K562 (cell line): ENCODE measurements at regions not wholly inside any gene's neighbourhood (a gene's known extent, or its start where the extent isn't known, plus 50 kb on each side); places are given as distances from the start of the nearest gene placed in this dataset.

Source experiments
- ATAC-seq: fragments of 200-7000 bp; cut with Tn5 transposase; 3 replicates; pipeline ENCODE4 v1.9.1; 2020; ENCODE audit warnings: moderate library complexity
- BruUV-seq: library from RNA; stranded (reverse); fragments of 400-500 nt; replicated peaks from 2 replicates; lab custom pipeline; 2021; lab: Mats Ljungman, UMichigan
- CTCF ChIA-PET: fragments of 300-600 bp; formaldehyde crosslinking; extraction: SDS; loops from one replicate; lab custom pipeline; 2021; ENCODE audit warnings: low intra/inter-chr PET ratio; lab: Yijun Ruan, JAX
- POLR2A ChIA-PET: fragments of 300-600, 350-650 bp; sonication (Branson Sonifier 250); formaldehyde crosslinking; extraction: SDS; loops from one replicate; lab custom pipeline; 2021; ENCODE audit warnings: antibody characterized with exemption, inconsistent platforms; lab: Yijun Ruan, JAX
- DNase-seq, 4 experiments: peaks; one replicate each; pipeline versions ENCODE4 v3.0.0 to v3.0.0-alpha.2; 2011 to 2018; ENCODE audit warnings: low spot score in 3 of 4, mixed read lengths in 3 of 4; ENCODE audit errors: extremely low read depth in 1 of 4
- FAIRE-seq: peaks from 2 replicates; lab custom pipeline; 2011; peaks lifted over from hg19 to GRCh38; lab: Jason Lieb, UNC
- H2AFZ ChIP-seq: 2 replicates; pipeline ENCODE4 v1.6.0; 2011; ENCODE audit warnings: low read depth, low read length, control low read depth, inconsistent platforms
- H3K27ac ChIP-seq: fragments of 200-600 bp; 3 replicates; pipeline ENCODE4 v1.8.0; 2011; ENCODE audit warnings: low read depth, mild to moderate bottlenecking, control low read depth, inconsistent platforms, low read length, moderate library complexity, mixed read lengths; ENCODE audit errors: extremely low read depth
- H3K27me3 ChIP-seq, 2 experiments: fragments of 300-600 bp in 1 of 2; 2 replicates in 1 of 2; 3 replicates in 1 of 2; pipeline versions ENCODE4 v1.6.0 to v1.8.0; 2011; ENCODE audit warnings: inconsistent platforms in 2 of 2, low read length in 2 of 2, mild to moderate bottlenecking in 1 of 2, mixed read lengths in 1 of 2, moderate library complexity in 1 of 2; ENCODE audit not compliant: control insufficient read depth in 2 of 2, insufficient read depth in 2 of 2
- H3K36me3 ChIP-seq: fragments of 300-600 bp; 3 replicates; pipeline ENCODE4 v1.8.0; 2011; ENCODE audit warnings: mild to moderate bottlenecking, low read length, inconsistent platforms; ENCODE audit not compliant: control insufficient read depth, insufficient read depth
- H3K4me1 ChIP-seq, 2 experiments: fragments of 200-600 bp in 1 of 2; replicated peaks in 1 of 2; 2 replicates in 1 of 2; 3 replicates in 1 of 2; pipeline versions ENCODE4 v1.5.1 to v1.8.0; 2011; ENCODE audit warnings: inconsistent platforms in 2 of 2, low read length in 2 of 2, mild to moderate bottlenecking in 1 of 2, mixed read lengths in 1 of 2, moderate library complexity in 1 of 2; ENCODE audit not compliant: control insufficient read depth in 2 of 2, insufficient read depth in 2 of 2
- H3K4me2 ChIP-seq: 2 replicates; pipeline ENCODE4 v1.6.1; 2011; ENCODE audit warnings: low read length, control low read depth, inconsistent platforms, mixed read lengths; ENCODE audit not compliant: insufficient read depth
- H3K4me3 ChIP-seq: fragments of 200-600 bp; sonication (generic), shearing (Covaris generic); 2 replicates; pipeline ENCODE4 v1.5.1; 2016; ENCODE audit warnings: control low read depth, inconsistent platforms
- H3K79me2 ChIP-seq: fragments of 200-600 bp; 3 replicates; pipeline ENCODE4 v1.8.0; 2011; ENCODE audit warnings: low read length, inconsistent platforms; ENCODE audit not compliant: control insufficient read depth, insufficient read depth
- H3K9ac ChIP-seq, 2 experiments: 2 replicates each; pipeline versions ENCODE4 v1.6.0 to v1.6.1; 2011; ENCODE audit warnings: low read depth in 2 of 2, low read length in 2 of 2, control low read depth in 1 of 2, inconsistent platforms in 1 of 2, mild to moderate bottlenecking in 1 of 2, mixed read lengths in 1 of 2; ENCODE audit not compliant: insufficient read depth in 1 of 2
- H3K9me1 ChIP-seq: one replicate; pipeline ENCODE4 v1.6.0; 2011; ENCODE audit warnings: inconsistent platforms, mild to moderate bottlenecking, low read length, moderate library complexity; ENCODE audit not compliant: control insufficient read depth, insufficient read depth
- H3K9me3 ChIP-seq: replicated peaks from 2 replicates; pipeline ENCODE4 v1.5.1; 2011; ENCODE audit warnings: low read depth, low read length, inconsistent platforms; ENCODE audit not compliant: control insufficient read depth, insufficient read depth
- H4K20me1 ChIP-seq: replicated peaks from 2 replicates; pipeline ENCODE4 v1.6.1; 2011; ENCODE audit warnings: low read length, inconsistent platforms, mixed read lengths; ENCODE audit not compliant: control insufficient read depth, insufficient read depth
- CBX5 ChIP-seq: IDR thresholded peaks from 2 replicates; pipeline ENCODE4 v1.6.1; 2014; ENCODE audit warnings: low read depth, borderline replicate concordance
- CEBPG ChIP-seq, 3 experiments: fragments of 200-800 bp in 1 of 3; sonication (Bioruptor generic) in 1 of 3; sonication (generic) in 1 of 3; formaldehyde crosslinking in 1 of 3; IDR thresholded peaks in 2 of 3; conservative IDR thresholded peaks in 1 of 3; 2 replicates each; pipeline versions ENCODE4 v1.6.1 to v1.8.0; 2016 to 2022; ENCODE audit warnings: missing compliant biosample characterization in 2 of 3, missing genetic modification characterization in 2 of 3, mild to moderate bottlenecking in 1 of 3, missing genetic modification reagents in 1 of 3
- ELK3 ChIP-seq: fragments of 450-650 bp; formaldehyde crosslinking; IDR thresholded peaks from 2 replicates; pipeline ENCODE4 v1.4.0; 2020; ENCODE audit warnings: mild to moderate bottlenecking
- KAT2B ChIP-seq: IDR thresholded peaks from one replicate; pipeline ENCODE4 v1.6.1; 2012; ENCODE audit warnings: low read depth, mild to moderate bottlenecking, control low read depth, inconsistent platforms, low read length, moderate library complexity
- L3MBTL2 ChIP-seq: fragments of 450-650 bp; IDR thresholded peaks from 2 replicates; pipeline ENCODE4 v1.6.1; 2016; ENCODE audit warnings: mild to moderate bottlenecking, moderate library complexity
- MYNN ChIP-seq, 2 experiments: sonication (generic); formaldehyde crosslinking in 1 of 2; IDR thresholded peaks; 2 replicates each; pipeline versions ENCODE4 v1.5.0 to v1.6.1; 2016 to 2020; ENCODE audit warnings: antibody characterized with exemption in 1 of 2, missing genetic modification reagents in 1 of 2
- PCBP1 ChIP-seq: fragments of 200-400 bp; formaldehyde crosslinking; IDR thresholded peaks from 2 replicates; pipeline ENCODE4 v1.6.1; 2018; ENCODE audit warnings: mild to moderate bottlenecking, low read depth, low read length; ENCODE audit not compliant: poor library complexity, severe bottlenecking
- RAD21 ChIP-seq, 2 experiments: fragments of 250-450 bp in 1 of 2; fragments of 450-650 bp in 1 of 2; sonication (Bioruptor Pico) in 1 of 2; formaldehyde crosslinking in 1 of 2; IDR thresholded peaks in 1 of 2; conservative IDR thresholded peaks in 1 of 2; 2 replicates each; pipeline versions ENCODE4 v1.4.0 to v1.8.0; 2020 to 2022; ENCODE audit warnings: mild to moderate bottlenecking in 2 of 2, moderate library complexity in 1 of 2
- RBM39 ChIP-seq: fragments of 200-400 bp; formaldehyde crosslinking; optimal IDR thresholded peaks from 2 replicates; pipeline ENCODE3; 2018; ENCODE audit warnings: low read depth, low read length
- SMAD2 ChIP-seq: fragments of 150-350 bp; IDR thresholded peaks from 2 replicates; pipeline ENCODE4 v1.6.1; 2014; ENCODE audit warnings: low read depth, mild to moderate bottlenecking, low read length
- SNIP1 ChIP-seq: fragments of 450-650 bp; IDR thresholded peaks from 2 replicates; pipeline ENCODE4 v1.7.1; 2017; ENCODE audit warnings: low read depth, mild to moderate bottlenecking
- THRB ChIP-seq: fragments of 450-650 bp; formaldehyde crosslinking; conservative IDR thresholded peaks from 2 replicates; pipeline ENCODE4 v1.4.0; 2022; ENCODE audit warnings: mild to moderate bottlenecking, missing genetic modification characterization
- ZBED1 ChIP-seq: IDR thresholded peaks from 2 replicates; pipeline ENCODE4 v1.6.1; 2014
- ZNF274 ChIP-seq: IDR thresholded peaks from 2 replicates; pipeline ENCODE4 v1.6.1; 2011; ENCODE audit warnings: low read depth, mild to moderate bottlenecking, low read length, moderate library complexity, borderline replicate concordance
- WGBS: fragments of 100-300 bp; shearing (Covaris generic); methylation state at CpG from one replicate; pipeline ENCODE4 v1.1.6; 2016; ENCODE audit warnings: low coverage, mixed read lengths; ENCODE audit not compliant: insufficient coverage; ENCODE audit errors: missing lambda C conversion rate; 5-methylcytosine and 5-hydroxymethylcytosine counted together
- in situ Hi-C: fragments of 300-500 bp; cut with MboI; formaldehyde crosslinking; loops from 4 replicates; pipeline ENCODE4 v1.15.0; 2018; ENCODE audit warnings: inconsistent platforms, mixed read lengths
- intact Hi-C: fragments of 100-400 bp; cut with micrococcal nuclease; formaldehyde crosslinking; loops from 2 replicates; pipeline ENCODE4 v1.14.2; 2022
- TF ChIP-seq, protein P1 (sequence below), 2 experiments: IDR thresholded peaks in 1 of 2; conservative IDR thresholded peaks in 1 of 2; 2 replicates each; pipeline ENCODE4 v1.6.1; 2016; ENCODE audit warnings: low read depth in 2 of 2, mild to moderate bottlenecking in 1 of 2, missing compliant biosample characterization in 1 of 2, missing genetic modification characterization in 1 of 2, moderate library complexity in 1 of 2

DNA sequence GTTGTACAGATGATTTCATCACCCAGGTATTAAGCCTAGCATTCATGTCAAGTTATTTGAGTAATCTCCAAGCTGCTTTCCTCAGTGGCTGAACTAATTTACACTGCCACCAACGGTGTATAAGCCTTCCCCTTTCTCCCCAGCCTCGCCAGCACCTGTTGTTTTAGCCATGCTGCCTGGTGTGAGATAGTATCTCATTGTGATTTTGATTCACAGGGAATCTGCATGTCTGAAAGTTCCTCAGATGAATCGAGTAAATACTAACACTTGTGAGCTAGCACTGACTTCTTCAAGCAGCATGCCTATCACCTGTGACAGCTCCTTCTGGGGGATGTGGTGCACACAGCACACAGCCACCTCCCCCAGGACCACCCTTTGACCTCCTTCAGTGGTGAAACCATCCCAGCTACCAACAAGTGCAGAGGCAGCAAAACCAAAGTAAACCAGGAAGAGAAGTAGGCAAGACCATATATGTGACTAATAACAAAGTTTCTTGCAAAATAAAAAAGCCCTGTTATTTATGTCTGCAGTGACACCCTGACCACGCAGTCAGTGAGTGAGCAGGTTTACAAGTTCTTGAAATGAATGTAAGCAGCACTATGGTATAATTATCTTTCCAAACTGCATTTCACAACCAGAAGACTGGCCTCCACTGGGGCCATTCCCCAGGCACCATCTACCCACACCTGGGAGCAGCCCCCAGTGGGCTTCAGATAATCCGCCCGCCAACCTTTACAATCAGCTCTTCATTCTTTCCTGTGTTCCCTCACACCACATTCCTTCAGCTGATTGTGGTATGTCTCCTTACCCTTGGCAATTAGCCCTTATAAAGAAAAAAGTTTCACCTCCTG, 173.8 kb downstream of the ETS2 start:
- 13% methylated on average over 6 of the region's 6 CpGs for WGBS
- Histone ChIP-seq H3K4me1 (peaks cover 0 to 2% of the 10 kb centered on the region in 2 experiments; a peak in 2 of 5 replicates), H3K27me3 (peaks cover 17 to 31% of the 10 kb centered on the region in 2 experiments; a peak in 4 of 5 replicates), H3K4me3 (no peak overlapping the region), H3K9me3 (no peaks in the 10 kb centered on the region), H3K9ac (no peak overlapping the region), H3K27ac (no peak overlapping the region), H2AFZ (no peak overlapping the region), H3K4me2 (no peak overlapping the region), H3K9me1 (no peaks in the 10 kb centered on the region), H4K20me1 (peaks cover 3% of the 10 kb centered on the region; the same call in 1 of the 2 replicates), H3K36me3 (no peaks in the 10 kb centered on the region), H3K79me2 (no peaks in the 10 kb centered on the region)
- CTCF ChIA-PET = interaction anchor here (0.7 kb wide), 1 partner anchor 157 kb away, joined by 3 read pairs; no protein-coding TSS in a partner anchor
- intact Hi-C loops (no loop called here), in situ Hi-C loops (no loop called here)
- no peak for TF ChIP-seq RBM39
- TF ChIP-seq ZNF274 = no peak
- no peak for TF ChIP-seq ZBED1
- no peak for TF ChIP-seq SMAD2
- TF ChIP-seq ELK3 (CRISPR knock-in tag) = no peak
- no peak for TF ChIP-seq THRB (CRISPR knock-in tag)
- TF ChIP-seq CEBPG (CRISPR knock-in tag; IDR thresholded peaks at IDR 0.05) = no peak
- TF ChIP-seq CEBPG (tag; conservative IDR thresholded peaks at IDR 0.05 in 1 of 2, IDR thresholded peaks at IDR 0.05 in 1 of 2) = peak in 1 of 2 experiments; percentile 45; a peak in 1 of 4 replicates
- no peak for TF ChIP-seq CBX5
- TF ChIP-seq RAD21 (CRISPR knock-in tag; conservative IDR thresholded peaks at IDR 0.05 in 1 of 2, IDR thresholded peaks at IDR 0.05 in 1 of 2) = no peak
- TF ChIP-seq L3MBTL2 = no peak
- TF ChIP-seq KAT2B = no peak
- no peak for TF ChIP-seq SNIP1
- TF ChIP-seq, protein P1, sequence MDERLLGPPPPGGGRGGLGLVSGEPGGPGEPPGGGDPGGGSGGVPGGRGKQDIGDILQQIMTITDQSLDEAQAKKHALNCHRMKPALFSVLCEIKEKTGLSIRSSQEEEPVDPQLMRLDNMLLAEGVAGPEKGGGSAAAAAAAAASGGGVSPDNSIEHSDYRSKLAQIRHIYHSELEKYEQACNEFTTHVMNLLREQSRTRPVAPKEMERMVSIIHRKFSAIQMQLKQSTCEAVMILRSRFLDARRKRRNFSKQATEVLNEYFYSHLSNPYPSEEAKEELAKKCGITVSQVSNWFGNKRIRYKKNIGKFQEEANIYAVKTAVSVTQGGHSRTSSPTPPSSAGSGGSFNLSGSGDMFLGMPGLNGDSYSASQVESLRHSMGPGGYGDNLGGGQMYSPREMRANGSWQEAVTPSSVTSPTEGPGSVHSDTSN (CRISPR knock-in tag; IDR thresholded peaks at IDR 0.05; ENCODE audit: low read depth) = no peak
- TF ChIP-seq, protein P1 (tag; conservative IDR thresholded peaks at IDR 0.05; ENCODE audit: low read depth) = 0 out of 2 replicates have a peak, but pooled peaks have one; percentile 25
- no peak for TF ChIP-seq PCBP1
- TF ChIP-seq MYNN (IDR thresholded peaks at IDR 0.05) = no peak
- TF ChIP-seq MYNN (CRISPR knock-in tag; IDR thresholded peaks at IDR 0.05) = no peak
- POLR2A ChIA-PET = no interaction called here
- FAIRE-seq (no peak), ATAC-seq (no peak), DNase-seq (no peak)
- no TSS peak for BruUV-seq
